OCI-LY1 (cell line): ENCODE measurements at regions not wholly inside any gene's neighbourhood (a gene's known extent, or its start where the extent isn't known, plus 50 kb on each side); places are given as distances from the start of the nearest gene placed in this dataset.
A peak's percentile ranks its signal among the peaks of the same experiment; 100 is the strongest.

ENCODE experiments used
- H2AFZ ChIP-seq: fragments of 200-600 bp; sonication (generic), shearing (Covaris generic); 2 replicates; pipeline ENCODE4 v1.6.0; 2014; ENCODE audit warnings: antibody characterized with exemption, mild to moderate bottlenecking, low read length
- H3F3A ChIP-seq: fragments of 200-600 bp; sonication (generic), shearing (Covaris generic); 2 replicates; pipeline ENCODE4 v1.6.0; 2014; ENCODE audit warnings: mild to moderate bottlenecking, antibody characterized with exemption, low read length, moderate library complexity; ENCODE audit not compliant: insufficient read depth
- H3K27ac ChIP-seq: fragments of 200-600 bp; sonication (generic); 2 replicates; pipeline ENCODE4 v1.5.1; 2014; ENCODE audit warnings: low read length, mixed run types, mild to moderate bottlenecking, low read depth; ENCODE audit not compliant: poor library complexity, severe bottlenecking
- H3K27me3 ChIP-seq: fragments of 200-600 bp; sonication (generic); 2 replicates; pipeline ENCODE4 v1.6.0; 2014; ENCODE audit warnings: antibody characterized with exemption, mild to moderate bottlenecking, low read length, moderate library complexity; ENCODE audit not compliant: insufficient read depth
- H3K36me3 ChIP-seq: fragments of 200-600 bp; sonication (generic); 2 replicates; pipeline ENCODE4 v1.6.1; 2014; ENCODE audit warnings: mild to moderate bottlenecking, antibody characterized with exemption, low read length, moderate library complexity, mixed read lengths; ENCODE audit not compliant: insufficient read depth
- H3K4me1 ChIP-seq: fragments of 200-600 bp; sonication (generic); 2 replicates; pipeline ENCODE4 v1.5.1; 2014; ENCODE audit warnings: mild to moderate bottlenecking, low read length, moderate library complexity; ENCODE audit not compliant: insufficient read depth, severe bottlenecking
- H3K4me2 ChIP-seq: fragments of 200-600 bp; sonication (generic), shearing (Covaris generic); 2 replicates; pipeline ENCODE4 v1.6.1; 2014; ENCODE audit warnings: low read length
- H3K4me3 ChIP-seq: fragments of 200-600 bp; sonication (generic); 2 replicates; pipeline ENCODE4 v1.5.1; 2014; ENCODE audit warnings: low read length, low read depth, mild to moderate bottlenecking, mixed read lengths; ENCODE audit not compliant: poor library complexity, severe bottlenecking
- H3K79me2 ChIP-seq: fragments of 200-600 bp; shearing (Covaris generic); 2 replicates; pipeline ENCODE4 v1.6.1; 2016; ENCODE audit warnings: mixed run types, low read length, mixed read lengths; ENCODE audit not compliant: insufficient read depth
- H3K9ac ChIP-seq: fragments of 200-600 bp; sonication (generic), shearing (Covaris generic); 2 replicates; pipeline ENCODE4 v1.6.1; 2014; ENCODE audit warnings: mild to moderate bottlenecking, low read length, mixed read lengths
- H3K9me2 ChIP-seq: fragments of 200-600 bp; sonication (generic), shearing (Covaris generic); 2 replicates; pipeline ENCODE4 v1.6.1; 2014; ENCODE audit warnings: low read depth, mild to moderate bottlenecking, low read length, mixed read lengths
- H3K9me3 ChIP-seq: fragments of 200-600 bp; shearing (Covaris generic); 2 replicates; pipeline ENCODE4 v1.6.1; 2014; ENCODE audit warnings: low read length, mixed read lengths
- H4K20me1 ChIP-seq: fragments of 200-600 bp; sonication (generic), shearing (Covaris generic); 2 replicates; pipeline ENCODE4 v1.6.0; 2016; ENCODE audit warnings: mild to moderate bottlenecking, low read length; ENCODE audit not compliant: insufficient read depth
- EZH2 ChIP-seq: fragments of 200-600 bp; sonication (generic), shearing (Covaris generic); IDR thresholded peaks from 2 replicates; pipeline ENCODE4 v1.8.0; 2017; ENCODE audit warnings: borderline replicate concordance, mixed run types, mild to moderate bottlenecking, antibody characterized with exemption, low read length, moderate library complexity, mixed read lengths
- TF ChIP-seq, protein P1 (sequence below): fragments of 200-600 bp; sonication (generic), shearing (Covaris generic); IDR thresholded peaks from 2 replicates; pipeline ENCODE4 v1.5.1; 2017; ENCODE audit warnings: mild to moderate bottlenecking, antibody characterized with exemption, low read length, moderate library complexity, mixed read lengths

DNA sequence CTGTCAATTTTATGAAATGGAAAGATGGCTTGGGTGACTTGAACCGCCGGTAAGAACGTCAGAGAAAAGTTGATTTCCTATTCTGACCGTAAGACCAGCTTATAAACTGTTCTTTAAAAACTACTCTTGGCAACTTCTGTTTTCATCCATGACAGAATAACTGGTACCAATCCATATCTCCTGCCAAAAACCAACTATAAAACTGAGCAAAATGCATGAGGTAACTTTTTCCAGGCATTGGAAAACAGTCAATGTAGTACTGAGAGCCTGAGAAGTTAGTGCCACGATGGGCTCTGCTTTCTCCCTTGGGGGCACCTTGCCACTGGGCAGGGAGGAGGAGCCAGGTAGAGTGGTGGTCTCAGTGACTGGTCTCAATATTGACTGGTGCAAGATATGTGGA lies 615.2 kb upstream of the TBL1XR1 start:
- Histone ChIP-seq H3K4me2 (no peak overlapping the region), H3K4me1 (no peaks in the 10 kb centered on the region), H3K9ac (no peak overlapping the region), H3F3A (no peaks in the 10 kb centered on the region), H3K27me3 (no peaks in the 10 kb centered on the region), H3K27ac (no peak overlapping the region), H3K9me2 (no peaks in the 10 kb centered on the region), H3K36me3 (no peaks in the 10 kb centered on the region), H3K79me2 (no peaks in the 10 kb centered on the region), H4K20me1 (no peaks in the 10 kb centered on the region), H2AFZ (no peak overlapping the region), H3K4me3 (no peak overlapping the region), H3K9me3 (no peaks in the 10 kb centered on the region)
- TF ChIP-seq, protein P1, sequence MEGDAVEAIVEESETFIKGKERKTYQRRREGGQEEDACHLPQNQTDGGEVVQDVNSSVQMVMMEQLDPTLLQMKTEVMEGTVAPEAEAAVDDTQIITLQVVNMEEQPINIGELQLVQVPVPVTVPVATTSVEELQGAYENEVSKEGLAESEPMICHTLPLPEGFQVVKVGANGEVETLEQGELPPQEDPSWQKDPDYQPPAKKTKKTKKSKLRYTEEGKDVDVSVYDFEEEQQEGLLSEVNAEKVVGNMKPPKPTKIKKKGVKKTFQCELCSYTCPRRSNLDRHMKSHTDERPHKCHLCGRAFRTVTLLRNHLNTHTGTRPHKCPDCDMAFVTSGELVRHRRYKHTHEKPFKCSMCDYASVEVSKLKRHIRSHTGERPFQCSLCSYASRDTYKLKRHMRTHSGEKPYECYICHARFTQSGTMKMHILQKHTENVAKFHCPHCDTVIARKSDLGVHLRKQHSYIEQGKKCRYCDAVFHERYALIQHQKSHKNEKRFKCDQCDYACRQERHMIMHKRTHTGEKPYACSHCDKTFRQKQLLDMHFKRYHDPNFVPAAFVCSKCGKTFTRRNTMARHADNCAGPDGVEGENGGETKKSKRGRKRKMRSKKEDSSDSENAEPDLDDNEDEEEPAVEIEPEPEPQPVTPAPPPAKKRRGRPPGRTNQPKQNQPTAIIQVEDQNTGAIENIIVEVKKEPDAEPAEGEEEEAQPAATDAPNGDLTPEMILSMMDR = no peak
- TF ChIP-seq EZH2 = no peak

DNA sequence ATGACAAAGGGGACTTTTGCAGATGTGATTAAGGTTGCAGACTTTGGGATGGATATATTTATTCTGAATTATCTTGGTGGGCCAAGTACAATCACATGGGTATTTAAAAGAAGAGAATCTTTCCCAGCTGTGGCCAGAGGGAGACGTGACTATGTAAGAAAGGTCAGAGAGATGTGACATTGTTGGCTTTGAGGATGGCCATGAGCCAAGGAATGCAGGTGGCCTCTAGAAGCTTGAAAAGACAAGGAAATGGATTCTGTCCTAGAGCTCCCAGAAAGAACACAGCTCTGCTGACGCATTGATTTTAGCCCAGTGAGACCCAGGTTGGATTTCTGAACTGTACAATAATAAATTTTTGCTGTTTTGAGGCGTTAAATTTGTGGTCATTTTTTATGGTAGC lies 616.0 kb upstream of the TBL1XR1 start:
- Histone ChIP-seq H3K27me3 (no peaks in the 10 kb centered on the region), H3K9me2 (no peaks in the 10 kb centered on the region), H3K4me2 (no peak overlapping the region), H3K36me3 (no peaks in the 10 kb centered on the region), H4K20me1 (no peaks in the 10 kb centered on the region), H2AFZ (no peak overlapping the region), H3K27ac (no peak overlapping the region), H3K4me1 (no peaks in the 10 kb centered on the region), H3F3A (no peaks in the 10 kb centered on the region), H3K9ac (no peak overlapping the region), H3K9me3 (no peaks in the 10 kb centered on the region), H3K79me2 (no peaks in the 10 kb centered on the region), H3K4me3 (no peak overlapping the region)
- no peak for TF ChIP-seq EZH2
- TF ChIP-seq, protein P1 = no peak

DNA sequence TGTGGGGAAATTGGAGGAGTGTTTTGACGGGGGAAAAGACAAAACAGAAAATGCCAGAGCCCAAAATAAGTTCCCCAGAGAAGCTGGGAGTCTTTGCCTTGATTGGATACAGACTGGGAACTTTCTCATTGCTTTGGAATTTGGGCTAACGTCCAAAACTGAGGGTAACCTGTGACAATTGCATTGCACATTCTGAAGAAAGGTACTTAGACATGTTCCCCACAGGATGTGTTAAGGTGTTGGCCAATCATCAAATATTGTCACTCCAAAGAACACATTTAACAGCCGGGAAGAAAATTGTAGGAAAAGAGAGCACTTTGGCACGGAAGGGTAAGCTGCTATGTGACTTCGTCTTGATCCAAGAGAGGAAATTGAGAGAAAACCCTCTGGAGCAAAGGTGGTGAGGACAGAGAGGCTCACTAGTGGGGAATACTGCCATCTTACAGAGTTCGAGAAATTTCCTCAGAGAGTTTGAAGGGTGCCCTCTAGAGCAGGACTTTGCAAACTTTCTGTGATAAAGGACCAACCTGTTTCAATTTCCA lies 619.5 kb upstream of the TBL1XR1 start:
- no peak overlapping the region for H3K27ac ChIP-seq
- no peak overlapping the region for H3K9ac ChIP-seq
- no peaks in the 10 kb centered on the region for H4K20me1 ChIP-seq
- no peaks in the 10 kb centered on the region for H3K9me2 ChIP-seq
- no peaks in the 10 kb centered on the region for H3K27me3 ChIP-seq
- no peaks in the 10 kb centered on the region for H3K4me1 ChIP-seq
- H3K9me3 ChIP-seq = no peaks in the 10 kb centered on the region
- no peak overlapping the region for H2AFZ ChIP-seq
- H3K36me3 ChIP-seq = no peaks in the 10 kb centered on the region
- H3K4me3 ChIP-seq = no peak overlapping the region
- no peaks in the 10 kb centered on the region for H3F3A ChIP-seq
- H3K79me2 ChIP-seq = no peaks in the 10 kb centered on the region
- TF ChIP-seq, protein P1 = peak; percentile 15; the same call in 1 of the 2 replicates
- TF ChIP-seq EZH2 = no peak
- H3K4me2 ChIP-seq = no peak overlapping the region
